H1 (cell line): ENCODE measurements at regions not wholly inside any gene's neighbourhood (a gene's known extent, or its start where the extent isn't known, plus 50 kb on each side); places are given as distances from the start of the nearest gene placed in this dataset.

Experiments
- CTCF ChIA-PET: fragments of 300-600 bp; sonication (Branson Sonifier 250); formaldehyde crosslinking; loops from one replicate; lab custom pipeline; 2021; ENCODE audit not compliant: partially characterized antibody; lab: Charles Lee
- POLR2A ChIA-PET: fragments of 300-600 bp; sonication (Branson Sonifier 250); formaldehyde crosslinking; loops from one replicate; lab custom pipeline; 2021; ENCODE audit warnings: inconsistent platforms; ENCODE audit not compliant: partially characterized antibody; lab: Charles Lee
- DNase-seq, 2 experiments: peaks; one replicate each; pipeline versions ENCODE4 v3.0.0 to v3.0.0-alpha.2; 2010 to 2022; ENCODE audit warnings: low spot score in 2 of 2, low read depth in 1 of 2, mixed read lengths in 1 of 2
- FAIRE-seq: peaks from 2 replicates; lab custom pipeline; 2011; peaks lifted over from hg19 to GRCh38; lab: Jason Lieb, UNC
- H2AFZ ChIP-seq: 2 replicates; pipeline ENCODE4 v1.8.1; 2012; ENCODE audit warnings: low read length, inconsistent platforms
- H2AK5ac ChIP-seq: 2 replicates; pipeline ENCODE4 v1.6.1; 2013; ENCODE audit warnings: low read depth, low read length
- H2BK120ac ChIP-seq: replicated peaks from 2 replicates; pipeline ENCODE3; 2013; ENCODE audit warnings: low read depth, low read length, inconsistent platforms
- H2BK12ac ChIP-seq: 2 replicates; pipeline ENCODE4 v1.6.1; 2013; ENCODE audit warnings: low read depth, low read length
- H2BK15ac ChIP-seq: 2 replicates; pipeline ENCODE4 v1.6.1; 2013; ENCODE audit warnings: low read length
- H2BK20ac ChIP-seq: 2 replicates; pipeline ENCODE4 v1.6.1; 2013; ENCODE audit warnings: low read length
- H2BK5ac ChIP-seq: 2 replicates; pipeline ENCODE4 v1.6.1; 2013; ENCODE audit warnings: low read depth, low read length
- H3K14ac ChIP-seq: 2 replicates; pipeline ENCODE4 v1.6.1; 2013; ENCODE audit warnings: inconsistent platforms; ENCODE audit not compliant: insufficient read length
- H3K18ac ChIP-seq: 2 replicates; pipeline ENCODE4 v1.6.1; 2013; ENCODE audit warnings: low read length; ENCODE audit errors: extremely low read depth
- H3K23ac ChIP-seq: 2 replicates; pipeline ENCODE4 v1.6.1; 2013; ENCODE audit warnings: inconsistent platforms; ENCODE audit not compliant: insufficient read length
- H3K23me2 ChIP-seq: 2 replicates; pipeline ENCODE4 v1.6.1; 2013; ENCODE audit warnings: low read depth, low read length
- H3K27ac ChIP-seq: 2 replicates; pipeline ENCODE4 v1.6.1; 2011; ENCODE audit warnings: low read depth, low read length, inconsistent platforms
- H3K27me3 ChIP-seq, 4 experiments: replicated peaks in 1 of 4; 1 replicate in 1 of 4; 2 replicates in 3 of 4; pipeline versions ENCODE4 v1.6.1 to v1.8.1; 2011 to 2013; ENCODE audit warnings: low read length in 3 of 4, mild to moderate bottlenecking in 3 of 4, inconsistent platforms in 2 of 4, mixed read lengths in 2 of 4, moderate library complexity in 1 of 4; ENCODE audit not compliant: control insufficient read depth in 3 of 4, insufficient read depth in 3 of 4; ENCODE audit errors: extremely low read depth in 1 of 4
- H3K36me3 ChIP-seq, 4 experiments: 2 replicates each; pipeline versions ENCODE4 v1.6.1 to v1.8.1; 2011 to 2013; ENCODE audit warnings: mild to moderate bottlenecking in 4 of 4, low read length in 3 of 4, moderate library complexity in 2 of 4, control low read depth in 1 of 4, inconsistent platforms in 1 of 4; ENCODE audit not compliant: insufficient read depth in 4 of 4, control insufficient read depth in 2 of 4
- H3K4ac ChIP-seq: replicated peaks from 2 replicates; pipeline ENCODE3; 2013; ENCODE audit warnings: low read length, low read depth, mixed read lengths, inconsistent platforms; ENCODE audit not compliant: insufficient read length
- H3K4me1 ChIP-seq, 4 experiments: replicated peaks in 1 of 4; 1 replicate in 1 of 4; 2 replicates in 3 of 4; pipeline versions ENCODE4 v1.6.1 to v1.8.1; 2011 to 2013; ENCODE audit warnings: low read length in 3 of 4, inconsistent platforms in 2 of 4, mixed read lengths in 1 of 4; ENCODE audit not compliant: insufficient read depth in 4 of 4, control insufficient read depth in 3 of 4
- H3K4me2 ChIP-seq, 2 experiments: 2 replicates each; pipeline versions ENCODE4 v1.6.1 to v1.8.1; 2011 to 2013; ENCODE audit warnings: low read depth in 2 of 2, low read length in 2 of 2, control low read depth in 1 of 2, inconsistent platforms in 1 of 2, mild to moderate bottlenecking in 1 of 2; ENCODE audit not compliant: insufficient read depth in 1 of 2
- H3K4me3 ChIP-seq, 4 experiments: fragments of 200-600, 300-600 bp in 1 of 4; sonication (generic), shearing (Covaris generic), sonication (Bioruptor Twin) in 1 of 4; 2 replicates each; pipeline versions ENCODE4 v1.5.1 to v1.8.1; 2011 to 2016; ENCODE audit warnings: low read length in 4 of 4, low read depth in 3 of 4, control low read depth in 2 of 4, inconsistent platforms in 2 of 4, mild to moderate bottlenecking in 2 of 4, mixed read lengths in 1 of 4, moderate library complexity in 1 of 4; ENCODE audit not compliant: insufficient read depth in 2 of 4; ENCODE audit errors: extremely low read depth in 1 of 4
- H3K56ac ChIP-seq: replicated peaks from 2 replicates; pipeline ENCODE3; 2013; ENCODE audit warnings: low read depth, mild to moderate bottlenecking, mixed read lengths, low read length, inconsistent platforms; ENCODE audit not compliant: insufficient read length
- H3K79me1 ChIP-seq: 2 replicates; pipeline ENCODE4 v1.6.1; 2013; ENCODE audit warnings: low read depth, low read length, control low read depth
- H3K79me2 ChIP-seq, 2 experiments: 2 replicates each; pipeline versions ENCODE4 v1.6.1 to v1.8.1; 2012 to 2013; ENCODE audit warnings: low read length in 2 of 2, mild to moderate bottlenecking in 2 of 2, inconsistent platforms in 1 of 2; ENCODE audit not compliant: insufficient read depth in 2 of 2, control insufficient read depth in 1 of 2
- H3K9ac ChIP-seq, 4 experiments: replicated peaks in 1 of 4; 1 replicate in 1 of 4; 2 replicates in 3 of 4; pipeline versions ENCODE4 v1.6.1 to v1.8.1; 2011 to 2013; ENCODE audit warnings: low read depth in 3 of 4, low read length in 3 of 4, control low read depth in 2 of 4, mild to moderate bottlenecking in 2 of 4, moderate library complexity in 2 of 4, inconsistent platforms in 1 of 4; ENCODE audit errors: extremely low read depth in 1 of 4
- H3K9me3 ChIP-seq, 2 experiments: 2 replicates each; pipeline versions ENCODE4 v1.6.1 to v1.8.1; 2012 to 2013; ENCODE audit warnings: mild to moderate bottlenecking in 2 of 2, moderate library complexity in 2 of 2, control low read depth in 1 of 2, inconsistent platforms in 1 of 2, low read depth in 1 of 2, low read length in 1 of 2, mixed read lengths in 1 of 2; ENCODE audit not compliant: insufficient read depth in 2 of 2
- H4K20me1 ChIP-seq, 2 experiments: replicated peaks in 1 of 2; 2 replicates each; pipeline versions ENCODE3 to v1.8.1; 2011 to 2013; ENCODE audit warnings: inconsistent platforms in 2 of 2, low read length in 2 of 2, mild to moderate bottlenecking in 1 of 2; ENCODE audit not compliant: insufficient read depth in 2 of 2, control insufficient read depth in 1 of 2
- H4K5ac ChIP-seq: 2 replicates; pipeline ENCODE4 v1.6.1; 2013; ENCODE audit warnings: low read length, low read depth, mixed read lengths, inconsistent platforms; ENCODE audit not compliant: insufficient read length
- H4K8ac ChIP-seq: 2 replicates; pipeline ENCODE4 v1.8.0; 2013; ENCODE audit warnings: mild to moderate bottlenecking, moderate library complexity, low read length, inconsistent platforms; ENCODE audit not compliant: insufficient read depth; ENCODE audit errors: extremely low read depth
- H4K91ac ChIP-seq: replicated peaks from 2 replicates; pipeline ENCODE3; 2013; ENCODE audit warnings: low read length, mixed read lengths, inconsistent platforms; ENCODE audit not compliant: insufficient read length
- EP300 ChIP-seq, 2 experiments: IDR thresholded peaks; 1 replicate in 1 of 2; 2 replicates in 1 of 2; pipeline ENCODE4 v1.6.1; 2011 to 2012; ENCODE audit warnings: low read depth in 2 of 2, low read length in 2 of 2, mild to moderate bottlenecking in 2 of 2, borderline replicate concordance in 1 of 2, inconsistent platforms in 1 of 2, moderate library complexity in 1 of 2
- EZH2 ChIP-seq: fragments of 200-600 bp; sonication (generic); IDR thresholded peaks from 2 replicates; pipeline ENCODE4 v1.7.1; 2012; ENCODE audit warnings: low read depth, mild to moderate bottlenecking, moderate library complexity, low read length, inconsistent platforms; ENCODE audit not compliant: severe bottlenecking
- HDAC2 ChIP-seq, 2 experiments: fragments of 300-600 bp in 1 of 2; sonication (generic) in 1 of 2; IDR thresholded peaks; 2 replicates each; pipeline ENCODE4 v1.6.1; 2011 to 2012; ENCODE audit warnings: low read depth in 2 of 2, low read length in 2 of 2, mild to moderate bottlenecking in 2 of 2, moderate library complexity in 2 of 2, borderline replicate concordance in 1 of 2, inconsistent platforms in 1 of 2
- MAFK ChIP-seq: IDR thresholded peaks from 2 replicates; pipeline ENCODE4 v1.6.1; 2012; ENCODE audit warnings: low read depth, mild to moderate bottlenecking, improper control_type of control experiment, low read length
- SRF ChIP-seq: IDR thresholded peaks from 2 replicates; pipeline ENCODE4 v1.6.1; 2011; ENCODE audit warnings: mild to moderate bottlenecking, low read depth, low read length, moderate library complexity
- USF2 ChIP-seq: IDR thresholded peaks from 2 replicates; pipeline ENCODE4 v1.6.1; 2011; ENCODE audit warnings: low read length, improper control_type of control experiment
- WGBS, 2 experiments: shearing (Covaris generic) in 1 of 2; methylation state at CpG; one replicate each; pipeline versions ENCODE4 v1.1.6 to v1.1.7; 2013 to 2015; ENCODE audit warnings: low lambda C conversion rate in 2 of 2, mixed read lengths in 2 of 2, inconsistent platforms in 1 of 2, low coverage in 1 of 2, missing lambda C conversion rate in 1 of 2; ENCODE audit not compliant: insufficient replicate concordance in 2 of 2, insufficient coverage in 1 of 2, insufficient read length in 1 of 2; ENCODE audit errors: extremely low coverage in 1 of 2, missing lambda C conversion rate in 1 of 2; 5-methylcytosine and 5-hydroxymethylcytosine counted together

- Histone ChIP-seq H2BK12ac (no peak overlapping the region), H3K4ac (no peak overlapping the region), H2AK5ac (no peak overlapping the region), H2BK5ac (no peak overlapping the region), H2BK120ac (no peak overlapping the region), H2BK15ac (no peak overlapping the region), H2AFZ (no peak overlapping the region), H4K20me1 (no peaks in the 10 kb centered on the region), H3K79me2 (no peaks in the 10 kb centered on the region), H3K9me3 (peaks cover 4 to 9% of the 10 kb centered on the region in 2 experiments), H3K4me2 (no peak overlapping the region), H3K23ac (no peak overlapping the region), H3K18ac (no peak overlapping the region), H3K9ac (no peak overlapping the region), H3K36me3 (no peaks in the 10 kb centered on the region; a peak in 1 of 8 replicates), H3K14ac (no peak overlapping the region), H4K91ac (no peak overlapping the region), H3K23me2 (no peaks in the 10 kb centered on the region), H2BK20ac (no peak overlapping the region), H3K27me3 (no peaks in the 10 kb centered on the region), H4K5ac (no peak overlapping the region), H3K79me1 (no peaks in the 10 kb centered on the region), H3K56ac (no peak overlapping the region), H3K27ac (no peak overlapping the region), H3K4me1 (no peaks in the 10 kb centered on the region), H4K8ac (no peak overlapping the region), H3K4me3 (no peak overlapping the region)
- WGBS, 2 experiments: 86% methylated on average over 3 of the region's 3 CpGs; no CpG with 5 or more reads in 1 of the 2 experiments
- no peak for FAIRE-seq
- ChIA-PET POLR2A (no interaction called here), CTCF (no interaction called here)
- DNase-seq: no peak
- TF ChIP-seq SRF (no peak), EZH2 (no peak), USF2 (no peak), EP300 (IDR thresholded peaks at IDR 0.05; ENCODE audit: borderline replicate concordance in 1 of 2, low read depth in 2 of 2, low read length in 2 of 2) (no peak), MAFK (no peak), HDAC2 (IDR thresholded peaks at IDR 0.05; ENCODE audit: borderline replicate concordance in 1 of 2, low read depth in 2 of 2, low read length in 2 of 2) (no peak)
Measured at GRCh38 chr18:61679836-61680235, 213.0 kb downstream of the RNF152 start.
